Chondrocyte (in vitro differentiated cells): ENCODE measurements at regions not wholly inside any gene's neighbourhood (a gene's known extent, or its start where the extent isn't known, plus 50 kb on each side); places are given as distances from the start of the nearest gene placed in this dataset.
"Not testable (repeated sequence)": the region's sequence is repeated elsewhere in the genome, so short reads cannot be mapped to it uniquely, and the experiment has no call there.

Experiments used
- DNase-seq: peaks from one replicate; pipeline ENCODE4 v3.0.0; 2021; ENCODE audit warnings: mixed read lengths, low spot score
- H3K27ac Mint-ChIP-seq: one replicate; pipeline ENCODE4 v1.8.0; 2021; ENCODE audit warnings: mild to moderate bottlenecking, moderate library complexity, mixed read lengths; ENCODE audit not compliant: unreplicated experiment
- H3K27me3 Mint-ChIP-seq: 2 replicates; pipeline ENCODE4 v1.8.0; 2021; ENCODE audit warnings: low read depth, mixed read lengths
- H3K36me3 Mint-ChIP-seq: 2 replicates; pipeline ENCODE4 v1.8.0; 2021; ENCODE audit warnings: low read depth, mixed read lengths
- H3K4me1 Mint-ChIP-seq: 2 replicates; pipeline ENCODE4 v1.8.0; 2021; ENCODE audit warnings: low read depth, mild to moderate bottlenecking, mixed read lengths
- H3K4me3 Mint-ChIP-seq: one replicate; pipeline ENCODE4 v1.8.0; 2021; ENCODE audit warnings: mild to moderate bottlenecking, moderate library complexity, mixed read lengths; ENCODE audit not compliant: unreplicated experiment
- H3K9me3 Mint-ChIP-seq: 2 replicates; pipeline ENCODE4 v1.8.0; 2021; ENCODE audit warnings: low read depth, mixed read lengths
- CTCF ChIP-seq: fragments of 200-600 bp; sonication (generic); IDR thresholded peaks from 2 replicates; pipeline ENCODE4 v1.5.0; 2021; ENCODE audit warnings: antibody characterized with exemption, mild to moderate bottlenecking, moderate library complexity

GRCh38 chr4:107363125-107363524 lies 327.0 kb upstream of the DKK2 start:
- H3K9me3 Mint-ChIP-seq = no peaks in the 10 kb centered on the region
- no peak for TF ChIP-seq CTCF
- H3K27me3 Mint-ChIP-seq = no peaks in the 10 kb centered on the region
- no peak for DNase-seq
- H3K4me3 Mint-ChIP-seq = no peak overlapping the region
- H3K4me1 Mint-ChIP-seq = no peaks in the 10 kb centered on the region
- no peaks in the 10 kb centered on the region for H3K36me3 Mint-ChIP-seq
- H3K27ac Mint-ChIP-seq = no peak overlapping the region

DNA sequence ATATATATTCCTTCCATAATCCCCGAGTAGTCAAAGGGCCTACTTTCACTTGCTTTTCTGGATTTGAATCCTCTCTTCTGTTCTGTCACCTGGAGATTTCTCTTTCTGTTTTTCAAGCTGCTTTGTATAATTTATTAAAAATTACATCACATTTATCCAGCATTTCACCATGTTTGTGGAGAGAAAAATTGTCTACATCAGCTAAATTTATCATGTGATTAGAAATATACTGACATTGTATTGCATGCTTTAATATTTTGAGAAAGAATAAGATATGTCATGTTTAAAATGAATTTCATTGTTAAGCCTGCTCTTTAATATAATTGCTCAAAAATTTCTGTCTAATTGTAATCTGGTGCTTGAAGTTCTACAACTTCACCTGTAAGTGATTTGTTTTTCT lies 323.1 kb upstream of the DKK2 start:
- no peak overlapping the region for H3K4me3 Mint-ChIP-seq
- no peaks in the 10 kb centered on the region for H3K27me3 Mint-ChIP-seq
- no peak overlapping the region for H3K27ac Mint-ChIP-seq
- no peaks in the 10 kb centered on the region for H3K9me3 Mint-ChIP-seq
- TF ChIP-seq CTCF = no peak
- H3K36me3 Mint-ChIP-seq = no peaks in the 10 kb centered on the region
- no peaks in the 10 kb centered on the region for H3K4me1 Mint-ChIP-seq
- no peak for DNase-seq

- not testable (repeated sequence) for H3K27me3 Mint-ChIP-seq, H3K4me1 Mint-ChIP-seq, H3K36me3 Mint-ChIP-seq, H3K27ac Mint-ChIP-seq, DNase-seq, H3K9me3 Mint-ChIP-seq, H3K4me3 Mint-ChIP-seq
- TF ChIP-seq CTCF = peak; percentile 56
Measured at GRCh38 chr4:107354304-107354703, 318.2 kb upstream of the DKK2 start.

DNA sequence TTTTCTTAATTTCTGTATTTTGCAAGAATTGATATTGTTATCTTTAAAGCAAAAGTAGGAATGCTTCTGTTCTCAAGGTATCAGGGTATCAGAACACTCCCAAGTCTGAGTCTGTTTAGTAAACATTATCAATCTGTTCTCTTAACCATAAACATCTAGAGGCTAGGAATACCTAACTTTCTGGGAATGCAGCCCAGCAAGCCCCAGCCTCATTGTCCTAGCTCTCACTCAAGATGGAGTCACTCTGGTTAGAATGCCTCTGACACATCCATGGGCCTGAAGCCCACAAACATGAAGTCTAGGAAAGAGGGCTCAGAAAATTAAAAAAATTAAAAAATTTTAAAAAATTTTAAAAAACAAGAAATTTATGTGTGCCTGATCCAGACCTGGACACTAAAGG lies 315.1 kb upstream of the DKK2 start:
- H3K4me3 Mint-ChIP-seq = no peak overlapping the region
- no peaks in the 10 kb centered on the region for H3K36me3 Mint-ChIP-seq
- DNase-seq = no peak
- TF ChIP-seq CTCF = no peak
- H3K27me3 Mint-ChIP-seq = no peaks in the 10 kb centered on the region
- peaks cover 6% of the 10 kb centered on the region for H3K9me3 Mint-ChIP-seq
- H3K4me1 Mint-ChIP-seq = peaks cover 17% of the 10 kb centered on the region
- no peak overlapping the region for H3K27ac Mint-ChIP-seq

DNA sequence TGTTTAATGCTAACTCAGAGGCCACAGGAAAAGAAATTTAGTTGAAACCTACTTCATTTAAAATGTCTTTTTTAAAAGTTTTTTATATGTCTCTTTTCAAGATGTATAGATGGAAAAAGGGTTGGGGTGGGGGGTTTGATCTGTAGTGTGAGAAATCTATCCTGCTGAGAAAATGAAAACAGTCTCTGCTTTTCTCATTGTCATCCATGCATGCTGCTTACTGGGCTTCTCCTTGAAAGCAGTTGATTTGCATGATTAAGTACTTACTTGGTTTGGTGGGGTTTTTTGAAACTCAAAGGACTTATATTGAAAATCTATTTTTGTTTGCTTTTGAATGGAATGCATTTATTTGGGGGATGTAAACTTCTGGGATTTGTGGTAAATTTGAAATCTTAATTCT lies 313.6 kb upstream of the DKK2 start:
- Mint-ChIP-seq H3K27me3 (no peaks in the 10 kb centered on the region), H3K36me3 (no peaks in the 10 kb centered on the region), H3K27ac (peak overlapping the region; percentile 30), H3K4me3 (no peak overlapping the region), H3K4me1 (peaks cover 25% of the 10 kb centered on the region), H3K9me3 (peaks cover 6% of the 10 kb centered on the region)
- DNase-seq = no peak
- TF ChIP-seq CTCF = no peak
